Suprapubic skin (tissue), 4 donors: ENCODE measurements at regions not wholly inside any gene's neighbourhood (a gene's known extent, or its start where the extent isn't known, plus 50 kb on each side); places are given as distances from the start of the nearest gene placed in this dataset.

Experiments
- DNase-seq, 2 donors: peaks; one replicate each; pipeline ENCODE4 v3.0.0-alpha.2; 2019; ENCODE audit warnings: low spot score in 2 of 2
- H3K27ac ChIP-seq: fragments of 200-600 bp; sonication (generic); one replicate; pipeline ENCODE4 v1.5.1; 2019
- H3K27me3 ChIP-seq: fragments of 200-600 bp; sonication (generic); one replicate; pipeline ENCODE4 v1.5.1; 2019
- H3K36me3 ChIP-seq: fragments of 200-600 bp; sonication (generic); one replicate; pipeline ENCODE4 v1.5.1; 2019
- H3K4me1 ChIP-seq: fragments of 200-600 bp; sonication (generic); one replicate; pipeline ENCODE4 v1.5.1; 2019
- H3K4me3 ChIP-seq: fragments of 200-600 bp; sonication (generic); one replicate; pipeline ENCODE4 v1.5.1; 2019; ENCODE audit warnings: mild to moderate bottlenecking
- H3K9me3 ChIP-seq: fragments of 200-600 bp; sonication (generic); one replicate; pipeline ENCODE4 v1.5.1; 2019
- CTCF ChIP-seq, 2 donors: fragments of 200-600 bp in 1 of 2; fragments of 450-650 bp in 1 of 2; sonication (generic) in 1 of 2; IDR thresholded peaks; one replicate each; pipeline ENCODE4 v1.5.1; 2016 to 2019; ENCODE audit warnings: antibody characterized with exemption in 2 of 2, mild to moderate bottlenecking in 1 of 2, moderate library complexity in 1 of 2
- EP300 ChIP-seq: sonication (generic); formaldehyde crosslinking; IDR thresholded peaks from one replicate; pipeline ENCODE4 v1.6.1; 2017; ENCODE audit warnings: antibody characterized with exemption
- POLR2A ChIP-seq, 2 donors: fragments of 450-650 bp; IDR thresholded peaks; one replicate each; pipeline ENCODE4 v1.6.1; 2017; ENCODE audit warnings: antibody characterized with exemption in 2 of 2, mild to moderate bottlenecking in 2 of 2, moderate library complexity in 2 of 2
- POLR2AphosphoS5 ChIP-seq, 3 donors: sonication (generic); formaldehyde crosslinking; IDR thresholded peaks; one replicate each; pipeline ENCODE4 v1.6.1; 2017; ENCODE audit warnings: antibody characterized with exemption in 3 of 3
- WGBS: methylation state at CpG from one replicate; pipeline ENCODE4 v1.1.5; 2018; 5-methylcytosine and 5-hydroxymethylcytosine counted together

- WGBS = 88% methylated on average over 16 of the region's 36 CpGs
- no peak for DNase-seq
Measured at GRCh38 chr16:87218281-87219055, 98.7 kb downstream of the C16orf95 start.

DNA sequence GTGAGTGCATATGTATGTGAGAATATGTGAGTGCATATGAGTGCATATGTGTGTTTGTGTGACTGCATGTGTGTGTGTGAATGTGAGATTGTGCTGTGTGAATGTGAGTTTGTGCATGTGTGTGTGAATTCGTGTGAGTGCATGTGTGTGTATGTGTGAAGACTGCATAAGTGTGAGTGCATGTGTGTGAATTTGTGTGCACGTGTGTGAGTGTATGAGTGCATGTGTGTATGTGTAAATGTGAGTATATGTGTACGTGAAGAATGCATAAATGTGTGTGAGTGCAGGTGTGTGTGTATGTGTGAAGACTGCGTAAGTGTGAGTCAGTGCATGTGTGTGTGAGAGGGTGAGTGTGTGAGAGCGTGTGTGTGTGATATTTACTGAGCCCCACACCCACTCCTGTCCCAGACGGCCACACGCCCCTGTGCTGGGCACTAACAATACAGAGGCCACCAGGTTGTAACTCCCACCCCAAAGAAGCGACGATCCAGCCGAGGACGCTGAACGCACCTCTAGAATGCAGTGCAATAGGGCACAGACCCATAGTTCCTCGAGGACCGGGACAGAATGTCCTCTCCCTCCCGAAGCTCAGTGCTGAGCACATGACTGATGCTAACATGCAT lies 97.8 kb downstream of the C16orf95 start:
- H3K4me1 ChIP-seq = no peaks in the 10 kb centered on the region
- H3K27me3 ChIP-seq = peaks cover 5% of the 10 kb centered on the region
- no peak overlapping the region for H3K27ac ChIP-seq
- H3K9me3 ChIP-seq = no peaks in the 10 kb centered on the region
- H3K36me3 ChIP-seq = no peaks in the 10 kb centered on the region
- WGBS = 93% methylated on average over 15 of the region's 15 CpGs
- TF ChIP-seq EP300 (no peak), CTCF (IDR thresholded peaks at IDR 0.05) (no peak), POLR2A (IDR thresholded peaks at IDR 0.05) (no peak), POLR2AphosphoS5 (IDR thresholded peaks at IDR 0.05) (no peak)
- DNase-seq = no peak
- no peak overlapping the region for H3K4me3 ChIP-seq

More at GRCh38 chr16:87218281-87219055, 98.7 kb downstream of the C16orf95 start:
- TF ChIP-seq CTCF (IDR thresholded peaks at IDR 0.05) (no peak), EP300 (no peak), POLR2A (IDR thresholded peaks at IDR 0.05) (no peak), POLR2AphosphoS5 (IDR thresholded peaks at IDR 0.05) (no peak)
- Histone ChIP-seq H3K4me1 (no peaks in the 10 kb centered on the region), H3K36me3 (no peaks in the 10 kb centered on the region), H3K9me3 (no peaks in the 10 kb centered on the region), H3K27me3 (no peaks in the 10 kb centered on the region), H3K27ac (no peak overlapping the region), H3K4me3 (no peak overlapping the region)

GRCh38 chr16:87221633-87222032 lies 95.6 kb downstream of the C16orf95 start:
- Histone ChIP-seq H3K27me3 (peaks cover 5% of the 10 kb centered on the region), H3K27ac (no peak overlapping the region), H3K36me3 (no peaks in the 10 kb centered on the region), H3K9me3 (no peaks in the 10 kb centered on the region), H3K4me3 (no peak overlapping the region), H3K4me1 (no peaks in the 10 kb centered on the region)
- WGBS = 93% methylated on average over 3 of the region's 3 CpGs
- DNase-seq = no peak
- TF ChIP-seq CTCF (IDR thresholded peaks at IDR 0.05) = no peak
- no peak for TF ChIP-seq POLR2A (IDR thresholded peaks at IDR 0.05)
- no peak for TF ChIP-seq EP300
- TF ChIP-seq POLR2AphosphoS5 (IDR thresholded peaks at IDR 0.05) = no peak

DNA sequence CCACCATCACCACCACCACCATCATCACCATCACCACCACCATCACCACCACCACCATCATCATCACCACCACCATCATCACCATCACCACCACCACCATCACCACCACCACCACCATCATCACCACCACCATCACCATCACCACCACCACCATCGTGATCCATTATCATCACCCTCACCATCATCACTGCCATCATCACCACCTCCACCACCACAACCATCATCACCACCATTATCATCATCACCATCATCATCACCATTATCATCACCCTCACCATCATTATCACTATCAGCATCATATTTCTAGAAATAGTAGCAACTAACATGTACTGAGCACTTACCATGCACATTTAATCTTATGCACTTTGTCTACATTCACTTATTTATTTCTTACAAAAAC lies 94.9 kb downstream of the C16orf95 start:
- H3K4me3 ChIP-seq = no peak overlapping the region
- DNase-seq = no peak
- no peaks in the 10 kb centered on the region for H3K4me1 ChIP-seq
- H3K9me3 ChIP-seq = no peaks in the 10 kb centered on the region
- TF ChIP-seq CTCF (IDR thresholded peaks at IDR 0.05) (peak in 1 of 2 donors; percentile 6), EP300 (no peak)
- H3K36me3 ChIP-seq = no peaks in the 10 kb centered on the region
- no peak overlapping the region for H3K27ac ChIP-seq
- WGBS = 100% methylated on average over 1 of the region's 1 CpG
- H3K27me3 ChIP-seq = peaks cover 5% of the 10 kb centered on the region

- Histone ChIP-seq H3K27me3 (peaks cover 5% of the 10 kb centered on the region), H3K36me3 (no peaks in the 10 kb centered on the region), H3K4me1 (no peaks in the 10 kb centered on the region), H3K27ac (no peak overlapping the region), H3K4me3 (no peak overlapping the region), H3K9me3 (no peaks in the 10 kb centered on the region)
- 56% methylated on average over 3 of the region's 3 CpGs for WGBS
- TF ChIP-seq EP300 (no peak), POLR2AphosphoS5 (IDR thresholded peaks at IDR 0.05) (no peak), POLR2A (IDR thresholded peaks at IDR 0.05) (no peak), CTCF (IDR thresholded peaks at IDR 0.05) (no peak)
- no peak for DNase-seq
Measured at GRCh38 chr16:87223656-87224248, 93.4 kb downstream of the C16orf95 start.
